Upper lobe of left lung (tissue), 4 donors: ENCODE measurements at regions not wholly inside any gene's neighbourhood (a gene's known extent, or its start where the extent isn't known, plus 50 kb on each side); places are given as distances from the start of the nearest gene placed in this dataset.

ENCODE experiments used
- CTCF ChIP-seq, 6 experiments: fragments of 450-650 bp in 4 of 6; fragments of 200-600 bp in 2 of 6; sonication (generic) in 2 of 6; IDR thresholded peaks; one replicate each; pipeline ENCODE4 v1.5.1; 2016 to 2019; ENCODE audit warnings: antibody characterized with exemption in 6 of 6
- POLR2A ChIP-seq, 4 donors: fragments of 450-650 bp; IDR thresholded peaks; one replicate each; pipeline ENCODE4 v1.5.1; 2016 to 2017; ENCODE audit warnings: antibody characterized with exemption in 4 of 4, mild to moderate bottlenecking in 2 of 4

- TF ChIP-seq CTCF (IDR thresholded peaks at IDR 0.05) (no peak), POLR2A (IDR thresholded peaks at IDR 0.05) (no peak)
Observed at GRCh38 chr12:98329589-98329988, 185.8 kb upstream of the TMPO start.
